ENCODE measurements at regions not wholly inside any gene's neighbourhood (a gene's known extent, or its start where the extent isn't known, plus 50 kb on each side); places are given as distances from the start of the nearest gene placed in this dataset.
"Not testable (repeated sequence)": the region's sequence is repeated elsewhere in the genome, so short reads cannot be mapped to it uniquely, and the experiment has no call there.

- H3K4me1 ChIP-seq (ENCODE audit: control insufficient read depth, insufficient read depth, low read length), result peaks cover 22% of the 10 kb centered on the region
- H3K4me2 ChIP-seq (ENCODE audit: low read length); H3K9ac ChIP-seq (ENCODE audit: low read depth, low read length); H3K4me3 ChIP-seq (ENCODE audit: low read length); H3K9me3 ChIP-seq (replicated peaks; ENCODE audit: low read length); H3K36me3 ChIP-seq (ENCODE audit: insufficient read depth, low read length); H3K27me3 ChIP-seq (ENCODE audit: control insufficient read depth, insufficient read depth, low read length): not testable (repeated sequence)
Measured at GRCh38 chr1:91607686-91608085, 107.0 kb downstream of the CDC7 start.

- Histone ChIP-seq H3K36me3 (ENCODE audit: insufficient read depth, low read length) (no peaks in the 10 kb centered on the region), H3K9me3 (replicated peaks; ENCODE audit: low read length) (no peaks in the 10 kb centered on the region), H3K9ac (ENCODE audit: low read depth, low read length) (no peak overlapping the region), H3K4me3 (ENCODE audit: low read length) (no peak overlapping the region), H3K4me1 (ENCODE audit: control insufficient read depth, insufficient read depth, low read length) (peaks cover 22% of the 10 kb centered on the region), H3K4me2 (ENCODE audit: low read length) (no peak overlapping the region), H3K27me3 (ENCODE audit: control insufficient read depth, insufficient read depth, low read length) (no peaks in the 10 kb centered on the region)
Measured at GRCh38 chr1:91608876-91609275, 108.2 kb downstream of the CDC7 start.

GRCh38 chr1:91609551-91609950 is 108.9 kb downstream of the CDC7 start:
- Histone ChIP-seq H3K9me3 (replicated peaks; ENCODE audit: low read length) (no peaks in the 10 kb centered on the region), H3K4me3 (ENCODE audit: low read length) (no peak overlapping the region), H3K4me1 (ENCODE audit: control insufficient read depth, insufficient read depth, low read length) (peaks cover 19% of the 10 kb centered on the region), H3K36me3 (ENCODE audit: insufficient read depth, low read length) (no peaks in the 10 kb centered on the region), H3K4me2 (ENCODE audit: low read length) (no peak overlapping the region), H3K9ac (ENCODE audit: low read depth, low read length) (no peak overlapping the region), H3K27me3 (ENCODE audit: control insufficient read depth, insufficient read depth, low read length) (no peaks in the 10 kb centered on the region)

GRCh38 chr1:91610102-91610501 is 109.5 kb downstream of the CDC7 start:
- Histone ChIP-seq H3K4me3 (ENCODE audit: low read length) (no peak overlapping the region), H3K9ac (ENCODE audit: low read depth, low read length) (no peak overlapping the region), H3K4me2 (ENCODE audit: low read length) (no peak overlapping the region), H3K4me1 (ENCODE audit: control insufficient read depth, insufficient read depth, low read length) (peaks cover 14% of the 10 kb centered on the region), H3K27me3 (ENCODE audit: control insufficient read depth, insufficient read depth, low read length) (no peaks in the 10 kb centered on the region), H3K36me3 (ENCODE audit: insufficient read depth, low read length) (no peaks in the 10 kb centered on the region), H3K9me3 (replicated peaks; ENCODE audit: low read length) (no peaks in the 10 kb centered on the region)

GRCh38 chr1:91610789-91611188 is 110.1 kb downstream of the CDC7 start:
- H3K9me3 ChIP-seq (replicated peaks; ENCODE audit: low read length), result no peaks in the 10 kb centered on the region
- no peak overlapping the region for H3K4me3 ChIP-seq (ENCODE audit: low read length)
- no peak overlapping the region for H3K9ac ChIP-seq (ENCODE audit: low read depth, low read length)
- H3K4me2 ChIP-seq (ENCODE audit: low read length), result no peak overlapping the region
- H3K27me3 ChIP-seq (ENCODE audit: control insufficient read depth, insufficient read depth, low read length), result no peaks in the 10 kb centered on the region
- peaks cover 14% of the 10 kb centered on the region for H3K4me1 ChIP-seq (ENCODE audit: control insufficient read depth, insufficient read depth, low read length)
- no peaks in the 10 kb centered on the region for H3K36me3 ChIP-seq (ENCODE audit: insufficient read depth, low read length)

- Histone ChIP-seq H3K4me1 (ENCODE audit: control insufficient read depth, insufficient read depth, low read length) (peaks cover 14% of the 10 kb centered on the region), H3K4me2 (ENCODE audit: low read length) (no peak overlapping the region), H3K9ac (ENCODE audit: low read depth, low read length) (no peak overlapping the region), H3K36me3 (ENCODE audit: insufficient read depth, low read length) (no peaks in the 10 kb centered on the region), H3K4me3 (ENCODE audit: low read length) (no peak overlapping the region), H3K27me3 (ENCODE audit: control insufficient read depth, insufficient read depth, low read length) (no peaks in the 10 kb centered on the region), H3K9me3 (replicated peaks; ENCODE audit: low read length) (no peaks in the 10 kb centered on the region)
Measured at GRCh38 chr1:91611483-91611917, 110.8 kb downstream of the CDC7 start.

- Histone ChIP-seq H3K4me2 (ENCODE audit: low read length) (no peak overlapping the region), H3K4me1 (ENCODE audit: control insufficient read depth, insufficient read depth, low read length) (peaks cover 14% of the 10 kb centered on the region), H3K9ac (ENCODE audit: low read depth, low read length) (no peak overlapping the region)
Measured at GRCh38 chr1:91613595-91613994, 112.9 kb downstream of the CDC7 start.

GRCh38 chr1:91616712-91617111 is 116.1 kb downstream of the CDC7 start:
- no peak overlapping the region for H3K4me3 ChIP-seq (ENCODE audit: low read length)
- H3K4me2 ChIP-seq (ENCODE audit: low read length), result no peak overlapping the region
- peaks cover 11% of the 10 kb centered on the region for H3K27me3 ChIP-seq (ENCODE audit: control insufficient read depth, insufficient read depth, low read length)
- H3K9me3 ChIP-seq (replicated peaks; ENCODE audit: low read length), result no peaks in the 10 kb centered on the region
- no peaks in the 10 kb centered on the region for H3K4me1 ChIP-seq (ENCODE audit: control insufficient read depth, insufficient read depth, low read length)
- H3K36me3 ChIP-seq (ENCODE audit: insufficient read depth, low read length), result no peaks in the 10 kb centered on the region
- H3K9ac ChIP-seq (ENCODE audit: low read depth, low read length), result no peak overlapping the region

More at GRCh38 chr1:91613595-91613994, 112.9 kb downstream of the CDC7 start:
- H3K27me3 ChIP-seq (ENCODE audit: control insufficient read depth, insufficient read depth, low read length), result peaks cover 11% of the 10 kb centered on the region
- H3K36me3 ChIP-seq (ENCODE audit: insufficient read depth, low read length), result no peaks in the 10 kb centered on the region
- no peaks in the 10 kb centered on the region for H3K9me3 ChIP-seq (replicated peaks; ENCODE audit: low read length)
- no peak overlapping the region for H3K4me3 ChIP-seq (ENCODE audit: low read length)

- Histone ChIP-seq H3K4me3 (ENCODE audit: low read length) (no peak overlapping the region), H3K9ac (ENCODE audit: low read depth, low read length) (no peak overlapping the region), H3K4me2 (ENCODE audit: low read length) (no peak overlapping the region), H3K4me1 (ENCODE audit: control insufficient read depth, insufficient read depth, low read length) (no peaks in the 10 kb centered on the region), H3K9me3 (replicated peaks; ENCODE audit: low read length) (no peaks in the 10 kb centered on the region), H3K27me3 (ENCODE audit: control insufficient read depth, insufficient read depth, low read length) (peaks cover 11% of the 10 kb centered on the region), H3K36me3 (ENCODE audit: insufficient read depth, low read length) (no peaks in the 10 kb centered on the region)
Measured at GRCh38 chr1:91617285-91617765, 116.7 kb downstream of the CDC7 start.

- no peaks in the 10 kb centered on the region for H3K4me1 ChIP-seq (ENCODE audit: control insufficient read depth, insufficient read depth, low read length)
- H3K27me3 ChIP-seq (ENCODE audit: control insufficient read depth, insufficient read depth, low read length), result peaks cover 11% of the 10 kb centered on the region
- H3K4me2 ChIP-seq (ENCODE audit: low read length), result no peak overlapping the region
Measured at GRCh38 chr1:91619881-91620280, 119.2 kb downstream of the CDC7 start.

GRCh38 chr1:91621360-91621759 is 120.7 kb downstream of the CDC7 start:
- no peak overlapping the region for H3K4me2 ChIP-seq (ENCODE audit: low read length)
- H3K36me3 ChIP-seq (ENCODE audit: insufficient read depth, low read length), result no peaks in the 10 kb centered on the region
- H3K27me3 ChIP-seq (ENCODE audit: control insufficient read depth, insufficient read depth, low read length), result peaks cover 11% of the 10 kb centered on the region
- no peak overlapping the region for H3K4me3 ChIP-seq (ENCODE audit: low read length)
- H3K9me3 ChIP-seq (replicated peaks; ENCODE audit: low read length), result no peaks in the 10 kb centered on the region
- H3K9ac ChIP-seq (ENCODE audit: low read depth, low read length), result no peak overlapping the region
- no peaks in the 10 kb centered on the region for H3K4me1 ChIP-seq (ENCODE audit: control insufficient read depth, insufficient read depth, low read length)

More at GRCh38 chr1:91619881-91620280, 119.2 kb downstream of the CDC7 start:
- Histone ChIP-seq H3K9me3 (replicated peaks; ENCODE audit: low read length) (no peaks in the 10 kb centered on the region), H3K9ac (ENCODE audit: low read depth, low read length) (no peak overlapping the region), H3K36me3 (ENCODE audit: insufficient read depth, low read length) (no peaks in the 10 kb centered on the region), H3K4me3 (ENCODE audit: low read length) (no peak overlapping the region)

GRCh38 chr1:91621907-91622306 is 121.3 kb downstream of the CDC7 start:
- peaks cover 10% of the 10 kb centered on the region for H3K27me3 ChIP-seq (ENCODE audit: control insufficient read depth, insufficient read depth, low read length)
- H3K4me3 ChIP-seq (ENCODE audit: low read length), result no peak overlapping the region
- no peak overlapping the region for H3K4me2 ChIP-seq (ENCODE audit: low read length)
- no peaks in the 10 kb centered on the region for H3K4me1 ChIP-seq (ENCODE audit: control insufficient read depth, insufficient read depth, low read length)
- no peaks in the 10 kb centered on the region for H3K9me3 ChIP-seq (replicated peaks; ENCODE audit: low read length)
- H3K9ac ChIP-seq (ENCODE audit: low read depth, low read length), result no peak overlapping the region
- H3K36me3 ChIP-seq (ENCODE audit: insufficient read depth, low read length), result no peaks in the 10 kb centered on the region
